Right cardiac atrium (tissue), 5 donors: ENCODE measurements at regions not wholly inside any gene's neighbourhood (a gene's known extent, or its start where the extent isn't known, plus 50 kb on each side); places are given as distances from the start of the nearest gene placed in this dataset.

ENCODE experiments used
- ATAC-seq, 2 donors: fragments of 200-7000 bp; cut with Tn5 transposase; one replicate each; pipeline versions ENCODE4 v1.8.0 to v1.9.1; 2020; ENCODE audit warnings: moderate library complexity in 2 of 2, mild to moderate bottlenecking in 1 of 2
- DNase-seq, 3 donors: peaks; one replicate each; pipeline ENCODE4 v3.0.0-alpha.2; 2020
- H3K27ac ChIP-seq: one replicate; pipeline ENCODE4 v1.5.1; 2013; ENCODE audit warnings: mild to moderate bottlenecking, low read length, control low read depth, moderate library complexity
- H3K27me3 ChIP-seq: one replicate; pipeline ENCODE4 v1.6.1; 2013; ENCODE audit not compliant: control insufficient read depth, insufficient read depth
- H3K4me1 ChIP-seq: one replicate; pipeline ENCODE4 v1.6.1; 2013; ENCODE audit warnings: low read length; ENCODE audit not compliant: control insufficient read depth, insufficient read depth
- H3K4me3 ChIP-seq: one replicate; pipeline ENCODE4 v1.5.1; 2013; ENCODE audit warnings: low read length, control low read depth
- H3K9me3 ChIP-seq: one replicate; pipeline ENCODE4 v1.6.1; 2013; ENCODE audit warnings: low read length; ENCODE audit not compliant: control insufficient read depth
- WGBS: extraction: QIAGEN DNeasy Blood & Tissue Kit; methylation state at CpG from one replicate; pipeline ENCODE4 v1.1.7; 2013; 5-methylcytosine and 5-hydroxymethylcytosine counted together
- intact Hi-C, 4 donors: fragments of 100-400 bp; cut with DNase I; formaldehyde crosslinking; loops; one replicate each; pipeline versions ENCODE4 v1.11.0 to v1.14.0; 2022 to 2023
- donor health status: healthy with polysubstance abuse.
- donor health status: DM: no; HTN: yes; CAD: no.
- donor health status: DM: no; HTN: no; CAD: no.
- donor health status: DM: no; HTN: yes; CAD: no; lungs with severe emphysema.
- donor health status: DM: yes; HTN: yes; CAD: no.

DNA sequence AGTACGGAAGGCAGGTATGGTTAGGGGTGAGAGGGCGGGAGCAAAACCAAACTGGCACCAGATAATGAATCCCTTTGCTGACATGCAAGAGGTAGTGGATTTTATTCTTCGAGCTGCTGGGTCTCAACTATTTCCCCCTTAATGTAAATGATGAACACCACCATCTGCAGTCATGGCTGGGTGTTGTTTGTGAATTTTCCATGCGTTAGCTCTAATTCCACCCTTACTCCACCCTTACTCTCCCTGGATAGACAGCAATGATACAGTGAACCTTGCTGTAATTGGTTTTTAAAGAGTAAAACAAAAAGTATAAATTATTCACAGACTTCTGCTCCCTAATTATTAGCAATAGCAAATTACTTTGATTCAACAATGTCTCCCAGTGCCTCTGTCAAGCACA, 74.5 kb upstream of the PDE1C start:
- Histone ChIP-seq H3K9me3 (no peaks in the 10 kb centered on the region), H3K4me3 (no peak overlapping the region), H3K27me3 (no peaks in the 10 kb centered on the region), H3K4me1 (peaks cover 1% of the 10 kb centered on the region), H3K27ac (no peak overlapping the region)
- ATAC-seq (no peak), DNase-seq (no peak)
- WGBS = 89% methylated on average over 4 of the region's 4 CpGs
- intact Hi-C loops = no loop called here

GRCh38 chr7:32143301-32143700, 73.1 kb upstream of the PDE1C start:
- Histone ChIP-seq H3K9me3 (no peaks in the 10 kb centered on the region), H3K27ac (no peak overlapping the region), H3K27me3 (no peaks in the 10 kb centered on the region), H3K4me3 (no peak overlapping the region), H3K4me1 (peaks cover 1% of the 10 kb centered on the region)
- ATAC-seq = no peak
- WGBS = 87% methylated on average over 6 of the region's 6 CpGs
- intact Hi-C loops = no loop called here
- no peak for DNase-seq

DNA sequence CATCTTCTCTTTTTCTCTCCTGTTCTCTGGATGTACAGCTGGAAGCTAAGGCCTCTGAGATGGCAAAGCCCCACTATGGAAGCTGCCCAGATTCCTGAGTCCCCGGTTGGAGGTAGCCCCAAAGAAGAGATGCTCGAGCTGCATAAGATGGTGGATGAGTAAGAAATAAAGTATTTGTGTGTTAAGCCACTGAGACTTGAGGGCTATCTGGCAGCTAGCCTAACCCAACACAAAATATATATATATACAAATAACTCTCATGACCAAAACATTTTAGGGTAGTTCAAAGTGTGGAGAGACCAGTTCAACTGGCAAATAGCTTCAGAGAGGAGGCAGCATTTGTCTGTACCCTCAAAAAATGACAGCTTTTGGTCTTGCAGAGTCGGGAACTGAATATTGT, 72.4 kb upstream of the PDE1C start:
- 46% methylated on average over 3 of the region's 3 CpGs for WGBS
- H3K27me3 ChIP-seq = no peaks in the 10 kb centered on the region
- H3K4me3 ChIP-seq = no peak overlapping the region
- DNase-seq (no peak), ATAC-seq (no peak)
- H3K9me3 ChIP-seq = no peaks in the 10 kb centered on the region
- intact Hi-C loops = no loop called here
- no peak overlapping the region for H3K27ac ChIP-seq
- H3K4me1 ChIP-seq = peaks cover 1% of the 10 kb centered on the region

DNA sequence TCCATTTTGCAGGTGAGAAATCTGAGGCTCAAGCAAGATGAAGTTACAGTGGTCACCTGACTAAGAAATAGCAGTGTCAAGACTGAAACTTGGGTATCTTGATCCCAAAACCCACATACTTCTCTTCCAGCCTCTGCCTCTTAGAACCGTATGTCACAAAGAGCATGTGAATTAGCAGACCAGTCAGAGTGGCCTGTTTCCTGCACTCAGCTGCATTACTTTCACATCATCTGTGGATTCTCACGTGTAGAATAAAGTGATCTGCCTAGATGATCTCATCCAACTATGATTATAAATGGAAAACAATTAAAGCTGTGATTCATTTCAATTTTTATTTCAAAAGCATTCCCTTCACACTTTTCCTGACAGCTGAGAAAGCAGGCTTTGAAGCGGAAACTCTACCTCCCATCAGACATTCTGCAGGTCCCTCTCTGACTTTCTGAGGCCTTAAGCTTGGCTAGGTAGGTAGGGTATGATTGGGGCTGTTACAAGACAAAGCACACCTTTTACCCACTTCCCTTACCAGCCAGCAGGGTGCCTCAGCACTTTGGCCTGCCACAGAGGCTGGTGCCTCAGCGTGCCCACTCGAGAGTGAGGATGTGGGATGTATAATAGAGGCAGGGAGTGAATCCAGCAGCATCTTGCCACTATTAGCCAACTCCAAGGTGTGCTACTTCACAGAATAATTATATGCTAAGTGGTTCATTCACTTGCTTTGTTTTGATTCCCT, 70.2 kb upstream of the PDE1C start:
- no peak overlapping the region for H3K27ac ChIP-seq
- no peak overlapping the region for H3K4me3 ChIP-seq
- WGBS = 71% methylated on average over 5 of the region's 5 CpGs
- DNase-seq (no peak), ATAC-seq (peak in 1 of 2 donors; percentile 48)
- H3K9me3 ChIP-seq = no peaks in the 10 kb centered on the region
- no peaks in the 10 kb centered on the region for H3K27me3 ChIP-seq
- H3K4me1 ChIP-seq = peaks cover 1% of the 10 kb centered on the region
- intact Hi-C loops = no loop called here

DNA sequence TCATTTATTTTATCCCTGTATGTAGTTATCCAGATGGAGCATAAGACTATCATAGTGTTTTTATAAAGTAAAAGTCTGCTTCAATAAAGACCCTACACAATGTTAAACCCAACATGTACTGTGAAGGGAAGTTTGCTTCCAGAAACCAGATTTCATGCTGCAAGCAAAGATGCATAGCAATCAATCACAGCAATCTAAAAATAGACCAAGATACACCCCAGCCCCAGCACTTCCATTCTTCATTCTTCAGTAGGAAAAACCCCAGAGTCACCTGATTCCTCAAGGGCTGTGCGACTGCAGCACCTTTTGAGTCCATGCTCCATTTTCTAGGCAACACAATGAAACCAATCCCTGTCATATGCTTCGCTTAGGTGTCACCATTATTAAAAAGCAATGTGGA, 66.9 kb upstream of the PDE1C start:
- 75% methylated on average over 2 of the region's 2 CpGs for WGBS
- intact Hi-C loops = no loop called here

GRCh38 chr7:32131091-32131490, 60.9 kb upstream of the PDE1C start:
- DNase-seq (no peak), ATAC-seq (no peak)
- Histone ChIP-seq H3K4me3 (no peak overlapping the region), H3K27me3 (no peaks in the 10 kb centered on the region), H3K9me3 (no peaks in the 10 kb centered on the region), H3K27ac (no peak overlapping the region), H3K4me1 (no peaks in the 10 kb centered on the region)
- intact Hi-C loops = no loop called here
- WGBS = 12% methylated on average over 1 of the region's 1 CpG

More for the DNA sequence above, 66.9 kb upstream of the PDE1C start:
- H3K27me3 ChIP-seq = no peaks in the 10 kb centered on the region
- no peaks in the 10 kb centered on the region for H3K4me1 ChIP-seq
- no peaks in the 10 kb centered on the region for H3K9me3 ChIP-seq
- no peak overlapping the region for H3K27ac ChIP-seq
- no peak for DNase-seq
- ATAC-seq = no peak
- no peak overlapping the region for H3K4me3 ChIP-seq

- H3K4me3 ChIP-seq = no peak overlapping the region
- ATAC-seq = no peak
- no peak for DNase-seq
- H3K9me3 ChIP-seq = no peaks in the 10 kb centered on the region
- no peak overlapping the region for H3K27ac ChIP-seq
- no peaks in the 10 kb centered on the region for H3K27me3 ChIP-seq
- intact Hi-C loops = no loop called here
- 36% methylated on average over 1 of the region's 1 CpG for WGBS
- H3K4me1 ChIP-seq = no peaks in the 10 kb centered on the region
Measured at GRCh38 chr7:32126843-32127242, 56.6 kb upstream of the PDE1C start.
